ENCODE measurements at regions not wholly inside any gene's neighbourhood (a gene's known extent, or its start where the extent isn't known, plus 50 kb on each side); places are given as distances from the start of the nearest gene placed in this dataset.

GRCh38 chr11:43555816-43556611 is 124.5 kb upstream of the HSD17B12 start:
- H3K36me3 ChIP-seq (ENCODE audit: control insufficient read depth in 3 of 3, insufficient read depth in 3 of 3, low read length in 3 of 3): no peaks in the 10 kb centered on the region
- H3K4me1 ChIP-seq (ENCODE audit: control insufficient read depth in 3 of 3, insufficient read depth in 3 of 3, low read length in 3 of 3): peaks cover 0 to 12% (median 6%) of the 10 kb centered on the region in 3 donors
- no peak overlapping the region for H3K9ac ChIP-seq (ENCODE audit: low read depth in 1 of 3, low read length in 3 of 3)
- no peak overlapping the region for H3K4me3 ChIP-seq (ENCODE audit: low read length in 3 of 3)
- H3K27me3 ChIP-seq (ENCODE audit: control insufficient read depth in 3 of 3, insufficient read depth in 3 of 3, low read length in 3 of 3): peaks cover 45 to 70% (median 64%) of the 10 kb centered on the region in 3 donors
- no peak overlapping the region for H3K27ac ChIP-seq (ENCODE audit: low read depth, low read length)
- H3K9me3 ChIP-seq (ENCODE audit: control insufficient read depth in 3 of 3, low read length in 3 of 3): no peaks in the 10 kb centered on the region

- Histone ChIP-seq H3K4me1 (ENCODE audit: control insufficient read depth in 3 of 3, insufficient read depth in 3 of 3, low read length in 3 of 3) (peaks cover 0 to 12% (median 6%) of the 10 kb centered on the region in 3 donors), H3K9me3 (ENCODE audit: control insufficient read depth in 3 of 3, low read length in 3 of 3) (no peaks in the 10 kb centered on the region), H3K27ac (ENCODE audit: low read depth, low read length) (no peak overlapping the region), H3K27me3 (ENCODE audit: control insufficient read depth in 3 of 3, insufficient read depth in 3 of 3, low read length in 3 of 3) (peaks cover 45 to 66% (median 63%) of the 10 kb centered on the region in 3 donors), H3K4me3 (ENCODE audit: low read length in 3 of 3) (no peak overlapping the region), H3K9ac (ENCODE audit: low read depth in 1 of 3, low read length in 3 of 3) (no peak overlapping the region), H3K36me3 (ENCODE audit: control insufficient read depth in 3 of 3, insufficient read depth in 3 of 3, low read length in 3 of 3) (no peaks in the 10 kb centered on the region)
Measured at GRCh38 chr11:43556612-43557375, 123.7 kb upstream of the HSD17B12 start.

DNA sequence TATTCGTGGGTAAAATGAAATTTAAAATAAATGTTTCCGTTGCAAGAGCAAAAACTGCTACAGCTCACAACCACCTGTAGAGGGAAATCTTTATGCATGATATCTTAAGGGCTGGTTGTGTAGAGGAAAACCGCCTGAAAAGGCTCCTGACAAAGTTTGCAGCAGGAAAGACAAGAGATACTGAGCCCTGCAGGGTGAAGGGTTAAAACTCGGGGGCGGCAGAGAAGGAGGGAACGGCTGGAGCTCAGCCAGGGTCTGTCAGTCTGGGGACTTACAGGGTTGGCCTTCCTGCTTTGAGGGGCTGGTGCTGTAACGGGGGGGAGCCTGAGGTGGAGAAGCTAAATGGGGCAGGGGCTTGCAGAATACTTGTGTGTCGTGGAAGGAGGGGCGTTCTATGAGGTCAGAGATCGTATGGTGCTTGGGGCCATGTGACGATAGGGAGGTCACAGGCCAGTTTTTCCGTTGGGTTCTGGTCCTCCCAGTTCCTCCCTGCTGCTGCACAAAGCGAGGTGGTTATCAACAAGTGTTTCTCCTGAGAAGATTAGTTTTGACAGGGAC is 122.9 kb upstream of the HSD17B12 start:
- Histone ChIP-seq H3K4me3 (ENCODE audit: low read length in 3 of 3) (no peak overlapping the region), H3K27ac (ENCODE audit: low read depth, low read length) (no peak overlapping the region), H3K9me3 (ENCODE audit: control insufficient read depth in 3 of 3, low read length in 3 of 3) (no peaks in the 10 kb centered on the region), H3K4me1 (ENCODE audit: control insufficient read depth in 3 of 3, insufficient read depth in 3 of 3, low read length in 3 of 3) (peaks cover 0 to 12% (median 6%) of the 10 kb centered on the region in 3 donors), H3K36me3 (ENCODE audit: control insufficient read depth in 3 of 3, insufficient read depth in 3 of 3, low read length in 3 of 3) (no peaks in the 10 kb centered on the region), H3K9ac (ENCODE audit: low read depth in 1 of 3, low read length in 3 of 3) (no peak overlapping the region), H3K27me3 (ENCODE audit: control insufficient read depth in 3 of 3, insufficient read depth in 3 of 3, low read length in 3 of 3) (peaks cover 47 to 66% (median 63%) of the 10 kb centered on the region in 3 donors)

GRCh38 chr11:43558146-43558545 is 122.4 kb upstream of the HSD17B12 start:
- H3K27me3 ChIP-seq (ENCODE audit: control insufficient read depth in 3 of 3, insufficient read depth in 3 of 3, low read length in 3 of 3): peaks cover 46 to 64% (median 62%) of the 10 kb centered on the region in 3 donors
- H3K27ac ChIP-seq (ENCODE audit: low read depth, low read length): no peak overlapping the region
- H3K4me1 ChIP-seq (ENCODE audit: control insufficient read depth in 3 of 3, insufficient read depth in 3 of 3, low read length in 3 of 3): peaks cover 0 to 12% (median 6%) of the 10 kb centered on the region in 3 donors
- no peaks in the 10 kb centered on the region for H3K36me3 ChIP-seq (ENCODE audit: control insufficient read depth in 3 of 3, insufficient read depth in 3 of 3, low read length in 3 of 3)
- no peaks in the 10 kb centered on the region for H3K9me3 ChIP-seq (ENCODE audit: control insufficient read depth in 3 of 3, low read length in 3 of 3)
- no peak overlapping the region for H3K4me3 ChIP-seq (ENCODE audit: low read length in 3 of 3)
- H3K9ac ChIP-seq (ENCODE audit: low read depth in 1 of 3, low read length in 3 of 3): no peak overlapping the region

- Histone ChIP-seq H3K36me3 (ENCODE audit: control insufficient read depth in 3 of 3, insufficient read depth in 3 of 3, low read length in 3 of 3) (no peaks in the 10 kb centered on the region), H3K27ac (ENCODE audit: low read depth, low read length) (no peak overlapping the region), H3K27me3 (ENCODE audit: control insufficient read depth in 3 of 3, insufficient read depth in 3 of 3, low read length in 3 of 3) (peaks cover 41 to 59% (median 58%) of the 10 kb centered on the region in 3 donors), H3K4me3 (ENCODE audit: low read length in 3 of 3) (no peak overlapping the region), H3K9ac (ENCODE audit: low read depth in 1 of 3, low read length in 3 of 3) (no peak overlapping the region), H3K4me1 (ENCODE audit: control insufficient read depth in 3 of 3, insufficient read depth in 3 of 3, low read length in 3 of 3) (peaks cover 0 to 12% (median 6%) of the 10 kb centered on the region in 3 donors), H3K9me3 (ENCODE audit: control insufficient read depth in 3 of 3, low read length in 3 of 3) (no peaks in the 10 kb centered on the region)
Measured at GRCh38 chr11:43558556-43559127, 121.9 kb upstream of the HSD17B12 start.

DNA sequence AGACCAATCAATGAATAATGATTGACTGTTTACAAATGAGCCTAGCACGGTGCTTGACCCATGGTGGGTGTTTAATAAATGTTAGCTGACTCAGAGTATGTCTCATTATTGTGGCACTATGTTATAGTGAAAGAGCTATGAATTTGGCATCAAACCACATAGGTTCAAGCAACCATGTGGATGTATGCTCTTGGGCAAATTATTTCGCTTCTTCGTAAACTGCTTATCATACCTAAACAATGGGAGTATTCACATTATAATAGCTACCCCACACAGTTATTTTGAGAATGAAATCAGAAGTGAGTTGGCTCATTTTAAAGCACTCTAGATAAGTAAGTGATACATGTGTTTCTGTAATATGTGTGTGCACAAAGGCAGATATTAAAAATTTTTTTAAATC is 118.7 kb upstream of the HSD17B12 start:
- Histone ChIP-seq H3K36me3 (ENCODE audit: control insufficient read depth in 3 of 3, insufficient read depth in 3 of 3, low read length in 3 of 3) (no peaks in the 10 kb centered on the region), H3K9ac (ENCODE audit: low read depth in 1 of 3, low read length in 3 of 3) (no peak overlapping the region), H3K27ac (ENCODE audit: low read depth, low read length) (no peak overlapping the region), H3K4me1 (ENCODE audit: control insufficient read depth in 3 of 3, insufficient read depth in 3 of 3, low read length in 3 of 3) (peaks cover 0 to 10% (median 0%) of the 10 kb centered on the region in 3 donors), H3K9me3 (ENCODE audit: control insufficient read depth in 3 of 3, low read length in 3 of 3) (no peaks in the 10 kb centered on the region), H3K4me3 (ENCODE audit: low read length in 3 of 3) (no peak overlapping the region), H3K27me3 (ENCODE audit: control insufficient read depth in 3 of 3, insufficient read depth in 3 of 3, low read length in 3 of 3) (peaks cover 27 to 42% (median 39%) of the 10 kb centered on the region in 3 donors)

- peaks cover 16 to 25% (median 24%) of the 10 kb centered on the region in 3 donors for H3K27me3 ChIP-seq (ENCODE audit: control insufficient read depth in 3 of 3, insufficient read depth in 3 of 3, low read length in 3 of 3)
- no peaks in the 10 kb centered on the region for H3K9me3 ChIP-seq (ENCODE audit: control insufficient read depth in 3 of 3, low read length in 3 of 3)
- H3K9ac ChIP-seq (ENCODE audit: low read depth in 1 of 3, low read length in 3 of 3): no peak overlapping the region
- no peaks in the 10 kb centered on the region for H3K4me1 ChIP-seq (ENCODE audit: control insufficient read depth in 3 of 3, insufficient read depth in 3 of 3, low read length in 3 of 3)
- no peak overlapping the region for H3K4me3 ChIP-seq (ENCODE audit: low read length in 3 of 3)
- H3K36me3 ChIP-seq (ENCODE audit: control insufficient read depth in 3 of 3, insufficient read depth in 3 of 3, low read length in 3 of 3): no peaks in the 10 kb centered on the region
- no peak overlapping the region for H3K27ac ChIP-seq (ENCODE audit: low read depth, low read length)
Measured at GRCh38 chr11:43567396-43567975, 113.1 kb upstream of the HSD17B12 start.

- peaks cover 27 to 37% (median 33%) of the 10 kb centered on the region in 3 donors for H3K4me1 ChIP-seq (ENCODE audit: control insufficient read depth in 3 of 3, insufficient read depth in 3 of 3, low read length in 3 of 3)
- no peak overlapping the region for H3K4me3 ChIP-seq (ENCODE audit: low read length in 3 of 3)
- peaks cover 53 to 68% (median 63%) of the 10 kb centered on the region in 3 donors for H3K27me3 ChIP-seq (ENCODE audit: control insufficient read depth in 3 of 3, insufficient read depth in 3 of 3, low read length in 3 of 3)
- H3K9ac ChIP-seq (ENCODE audit: low read depth in 1 of 3, low read length in 3 of 3): no peak overlapping the region
- H3K36me3 ChIP-seq (ENCODE audit: control insufficient read depth in 3 of 3, insufficient read depth in 3 of 3, low read length in 3 of 3): no peaks in the 10 kb centered on the region
- no peak overlapping the region for H3K27ac ChIP-seq (ENCODE audit: low read depth, low read length)
- no peaks in the 10 kb centered on the region for H3K9me3 ChIP-seq (ENCODE audit: control insufficient read depth in 3 of 3, low read length in 3 of 3)
Measured at GRCh38 chr11:43573233-43573632, 107.3 kb upstream of the HSD17B12 start.

GRCh38 chr11:43573873-43574272 is 106.7 kb upstream of the HSD17B12 start:
- Histone ChIP-seq H3K9ac (ENCODE audit: low read depth in 1 of 3, low read length in 3 of 3) (no peak overlapping the region), H3K4me3 (ENCODE audit: low read length in 3 of 3) (no peak overlapping the region), H3K4me1 (ENCODE audit: control insufficient read depth in 3 of 3, insufficient read depth in 3 of 3, low read length in 3 of 3) (peaks cover 27 to 40% (median 33%) of the 10 kb centered on the region in 3 donors), H3K27ac (ENCODE audit: low read depth, low read length) (no peak overlapping the region), H3K27me3 (ENCODE audit: control insufficient read depth in 3 of 3, insufficient read depth in 3 of 3, low read length in 3 of 3) (peaks cover 59 to 74% (median 70%) of the 10 kb centered on the region in 3 donors), H3K9me3 (ENCODE audit: control insufficient read depth in 3 of 3, low read length in 3 of 3) (no peaks in the 10 kb centered on the region), H3K36me3 (ENCODE audit: control insufficient read depth in 3 of 3, insufficient read depth in 3 of 3, low read length in 3 of 3) (no peaks in the 10 kb centered on the region)

All from skeletal muscle tissue (tissue), 3 donors.